H1 (cell line): ENCODE measurements at regions not wholly inside any gene's neighbourhood (a gene's known extent, or its start where the extent isn't known, plus 50 kb on each side); places are given as distances from the start of the nearest gene placed in this dataset.

Source experiments
- CTCF ChIA-PET: fragments of 300-600 bp; sonication (Branson Sonifier 250); formaldehyde crosslinking; loops from one replicate; lab custom pipeline; 2021; ENCODE audit not compliant: partially characterized antibody; lab: Charles Lee
- POLR2A ChIA-PET: fragments of 300-600 bp; sonication (Branson Sonifier 250); formaldehyde crosslinking; loops from one replicate; lab custom pipeline; 2021; ENCODE audit warnings: inconsistent platforms; ENCODE audit not compliant: partially characterized antibody; lab: Charles Lee
- DNase-seq, 2 experiments: peaks; one replicate each; pipeline versions ENCODE4 v3.0.0 to v3.0.0-alpha.2; 2010 to 2022; ENCODE audit warnings: low spot score in 2 of 2, low read depth in 1 of 2, mixed read lengths in 1 of 2
- FAIRE-seq: peaks from 2 replicates; lab custom pipeline; 2011; peaks lifted over from hg19 to GRCh38; lab: Jason Lieb, UNC
- H2AFZ ChIP-seq: 2 replicates; pipeline ENCODE4 v1.8.1; 2012; ENCODE audit warnings: low read length, inconsistent platforms
- H2AK5ac ChIP-seq: 2 replicates; pipeline ENCODE4 v1.6.1; 2013; ENCODE audit warnings: low read depth, low read length
- H2BK120ac ChIP-seq: replicated peaks from 2 replicates; pipeline ENCODE3; 2013; ENCODE audit warnings: low read depth, low read length, inconsistent platforms
- H2BK12ac ChIP-seq: 2 replicates; pipeline ENCODE4 v1.6.1; 2013; ENCODE audit warnings: low read depth, low read length
- H2BK15ac ChIP-seq: 2 replicates; pipeline ENCODE4 v1.6.1; 2013; ENCODE audit warnings: low read length
- H2BK20ac ChIP-seq: 2 replicates; pipeline ENCODE4 v1.6.1; 2013; ENCODE audit warnings: low read length
- H2BK5ac ChIP-seq: 2 replicates; pipeline ENCODE4 v1.6.1; 2013; ENCODE audit warnings: low read depth, low read length
- H3K14ac ChIP-seq: 2 replicates; pipeline ENCODE4 v1.6.1; 2013; ENCODE audit warnings: inconsistent platforms; ENCODE audit not compliant: insufficient read length
- H3K18ac ChIP-seq: 2 replicates; pipeline ENCODE4 v1.6.1; 2013; ENCODE audit warnings: low read length; ENCODE audit errors: extremely low read depth
- H3K23ac ChIP-seq: 2 replicates; pipeline ENCODE4 v1.6.1; 2013; ENCODE audit warnings: inconsistent platforms; ENCODE audit not compliant: insufficient read length
- H3K23me2 ChIP-seq: 2 replicates; pipeline ENCODE4 v1.6.1; 2013; ENCODE audit warnings: low read depth, low read length
- H3K27ac ChIP-seq: 2 replicates; pipeline ENCODE4 v1.6.1; 2011; ENCODE audit warnings: low read depth, low read length, inconsistent platforms
- H3K27me3 ChIP-seq, 4 experiments: replicated peaks in 1 of 4; 1 replicate in 1 of 4; 2 replicates in 3 of 4; pipeline versions ENCODE4 v1.6.1 to v1.8.1; 2011 to 2013; ENCODE audit warnings: low read length in 3 of 4, mild to moderate bottlenecking in 3 of 4, inconsistent platforms in 2 of 4, mixed read lengths in 2 of 4, moderate library complexity in 1 of 4; ENCODE audit not compliant: control insufficient read depth in 3 of 4, insufficient read depth in 3 of 4; ENCODE audit errors: extremely low read depth in 1 of 4
- H3K36me3 ChIP-seq, 4 experiments: 2 replicates each; pipeline versions ENCODE4 v1.6.1 to v1.8.1; 2011 to 2013; ENCODE audit warnings: mild to moderate bottlenecking in 4 of 4, low read length in 3 of 4, moderate library complexity in 2 of 4, control low read depth in 1 of 4, inconsistent platforms in 1 of 4; ENCODE audit not compliant: insufficient read depth in 4 of 4, control insufficient read depth in 2 of 4
- H3K4ac ChIP-seq: replicated peaks from 2 replicates; pipeline ENCODE3; 2013; ENCODE audit warnings: low read length, low read depth, mixed read lengths, inconsistent platforms; ENCODE audit not compliant: insufficient read length
- H3K4me1 ChIP-seq, 4 experiments: replicated peaks in 1 of 4; 1 replicate in 1 of 4; 2 replicates in 3 of 4; pipeline versions ENCODE4 v1.6.1 to v1.8.1; 2011 to 2013; ENCODE audit warnings: low read length in 3 of 4, inconsistent platforms in 2 of 4, mixed read lengths in 1 of 4; ENCODE audit not compliant: insufficient read depth in 4 of 4, control insufficient read depth in 3 of 4
- H3K4me2 ChIP-seq, 2 experiments: 2 replicates each; pipeline versions ENCODE4 v1.6.1 to v1.8.1; 2011 to 2013; ENCODE audit warnings: low read depth in 2 of 2, low read length in 2 of 2, control low read depth in 1 of 2, inconsistent platforms in 1 of 2, mild to moderate bottlenecking in 1 of 2; ENCODE audit not compliant: insufficient read depth in 1 of 2
- H3K4me3 ChIP-seq, 4 experiments: fragments of 200-600, 300-600 bp in 1 of 4; sonication (generic), shearing (Covaris generic), sonication (Bioruptor Twin) in 1 of 4; 2 replicates each; pipeline versions ENCODE4 v1.5.1 to v1.8.1; 2011 to 2016; ENCODE audit warnings: low read length in 4 of 4, low read depth in 3 of 4, control low read depth in 2 of 4, inconsistent platforms in 2 of 4, mild to moderate bottlenecking in 2 of 4, mixed read lengths in 1 of 4, moderate library complexity in 1 of 4; ENCODE audit not compliant: insufficient read depth in 2 of 4; ENCODE audit errors: extremely low read depth in 1 of 4
- H3K56ac ChIP-seq: replicated peaks from 2 replicates; pipeline ENCODE3; 2013; ENCODE audit warnings: low read depth, mild to moderate bottlenecking, mixed read lengths, low read length, inconsistent platforms; ENCODE audit not compliant: insufficient read length
- H3K79me1 ChIP-seq: 2 replicates; pipeline ENCODE4 v1.6.1; 2013; ENCODE audit warnings: low read depth, low read length, control low read depth
- H3K79me2 ChIP-seq, 2 experiments: 2 replicates each; pipeline versions ENCODE4 v1.6.1 to v1.8.1; 2012 to 2013; ENCODE audit warnings: low read length in 2 of 2, mild to moderate bottlenecking in 2 of 2, inconsistent platforms in 1 of 2; ENCODE audit not compliant: insufficient read depth in 2 of 2, control insufficient read depth in 1 of 2
- H3K9ac ChIP-seq, 4 experiments: replicated peaks in 1 of 4; 1 replicate in 1 of 4; 2 replicates in 3 of 4; pipeline versions ENCODE4 v1.6.1 to v1.8.1; 2011 to 2013; ENCODE audit warnings: low read depth in 3 of 4, low read length in 3 of 4, control low read depth in 2 of 4, mild to moderate bottlenecking in 2 of 4, moderate library complexity in 2 of 4, inconsistent platforms in 1 of 4; ENCODE audit errors: extremely low read depth in 1 of 4
- H3K9me3 ChIP-seq, 2 experiments: 2 replicates each; pipeline versions ENCODE4 v1.6.1 to v1.8.1; 2012 to 2013; ENCODE audit warnings: mild to moderate bottlenecking in 2 of 2, moderate library complexity in 2 of 2, control low read depth in 1 of 2, inconsistent platforms in 1 of 2, low read depth in 1 of 2, low read length in 1 of 2, mixed read lengths in 1 of 2; ENCODE audit not compliant: insufficient read depth in 2 of 2
- H4K20me1 ChIP-seq, 2 experiments: replicated peaks in 1 of 2; 2 replicates each; pipeline versions ENCODE3 to v1.8.1; 2011 to 2013; ENCODE audit warnings: inconsistent platforms in 2 of 2, low read length in 2 of 2, mild to moderate bottlenecking in 1 of 2; ENCODE audit not compliant: insufficient read depth in 2 of 2, control insufficient read depth in 1 of 2
- H4K5ac ChIP-seq: 2 replicates; pipeline ENCODE4 v1.6.1; 2013; ENCODE audit warnings: low read length, low read depth, mixed read lengths, inconsistent platforms; ENCODE audit not compliant: insufficient read length
- H4K8ac ChIP-seq: 2 replicates; pipeline ENCODE4 v1.8.0; 2013; ENCODE audit warnings: mild to moderate bottlenecking, moderate library complexity, low read length, inconsistent platforms; ENCODE audit not compliant: insufficient read depth; ENCODE audit errors: extremely low read depth
- H4K91ac ChIP-seq: replicated peaks from 2 replicates; pipeline ENCODE3; 2013; ENCODE audit warnings: low read length, mixed read lengths, inconsistent platforms; ENCODE audit not compliant: insufficient read length
- BACH1 ChIP-seq: IDR thresholded peaks from 2 replicates; pipeline ENCODE4 v1.6.1; 2012; ENCODE audit warnings: low read length, improper control_type of control experiment
- GABPA ChIP-seq: IDR thresholded peaks from 2 replicates; pipeline ENCODE4 v1.6.1; 2011; ENCODE audit warnings: mild to moderate bottlenecking, low read length, moderate library complexity, borderline replicate concordance; ENCODE audit not compliant: insufficient read depth
- RAD21 ChIP-seq, 2 experiments: IDR thresholded peaks in 1 of 2; conservative IDR thresholded peaks in 1 of 2; 2 replicates each; pipeline ENCODE4 v1.6.1; 2011; ENCODE audit warnings: low read depth in 2 of 2, low read length in 2 of 2, improper control_type of control experiment in 1 of 2, inconsistent platforms in 1 of 2, mild to moderate bottlenecking in 1 of 2, moderate library complexity in 1 of 2
- RBBP5 ChIP-seq: IDR thresholded peaks from 2 replicates; pipeline ENCODE4 v1.7.1; 2012; ENCODE audit warnings: low read depth, mild to moderate bottlenecking, inconsistent platforms, low read length, moderate library complexity, borderline replicate concordance
- RNF2 ChIP-seq: fragments of 200-900, 300-1000 bp; sonication (generic); IDR thresholded peaks from 2 replicates; pipeline ENCODE4 v1.7.1; 2016; ENCODE audit warnings: borderline replicate concordance, low read depth, mild to moderate bottlenecking, antibody characterized with exemption, low read length; ENCODE audit not compliant: poor library complexity, severe bottlenecking; ENCODE audit errors: missing control alignments
- SP1 ChIP-seq: IDR thresholded peaks from 2 replicates; pipeline ENCODE4 v1.6.1; 2011; ENCODE audit warnings: low read depth, low read length
- TCF12 ChIP-seq: IDR thresholded peaks from 2 replicates; pipeline ENCODE4 v1.6.1; 2011; ENCODE audit warnings: low read depth, mild to moderate bottlenecking, low read length
- WGBS, 2 experiments: shearing (Covaris generic) in 1 of 2; methylation state at CpG; one replicate each; pipeline versions ENCODE4 v1.1.6 to v1.1.7; 2013 to 2015; ENCODE audit warnings: low lambda C conversion rate in 2 of 2, mixed read lengths in 2 of 2, inconsistent platforms in 1 of 2, low coverage in 1 of 2, missing lambda C conversion rate in 1 of 2; ENCODE audit not compliant: insufficient replicate concordance in 2 of 2, insufficient coverage in 1 of 2, insufficient read length in 1 of 2; ENCODE audit errors: extremely low coverage in 1 of 2, missing lambda C conversion rate in 1 of 2; 5-methylcytosine and 5-hydroxymethylcytosine counted together
- TF ChIP-seq, protein P1 (sequence below): IDR thresholded peaks from 2 replicates; pipeline ENCODE4 v1.6.1; 2012; ENCODE audit warnings: inconsistent platforms

DNA sequence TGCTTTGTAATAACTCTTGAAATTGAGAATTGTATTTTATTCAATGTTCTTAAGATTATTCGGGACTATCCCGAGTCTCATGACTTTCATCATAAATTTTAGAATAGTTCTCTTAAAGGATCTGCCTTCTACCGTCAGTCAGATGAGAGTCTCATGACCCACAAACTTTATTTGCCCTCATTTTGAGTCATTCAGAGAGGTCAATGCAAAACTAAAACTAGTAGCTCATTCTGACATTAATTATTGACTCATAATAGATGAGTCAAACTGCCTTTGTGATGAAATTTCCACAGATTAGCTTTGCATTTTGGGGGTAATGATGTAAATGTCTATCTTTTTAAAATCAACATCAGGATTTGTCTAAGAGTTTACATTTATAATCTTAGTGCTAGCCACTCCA, 1527.3 kb downstream of the TECRL start:
- H3K56ac ChIP-seq, result no peak overlapping the region
- no peak overlapping the region for H2BK5ac ChIP-seq
- TF ChIP-seq BACH1 (no peak), TCF12 (no peak), SP1 (no peak), RAD21 (IDR thresholded peaks at IDR 0.05 in 1 of 2, conservative IDR thresholded peaks at IDR 0.05 in 1 of 2; ENCODE audit: low read depth in 2 of 2, low read length in 2 of 2) (no peak), RBBP5 (no peak), RNF2 (no peak), GABPA (no peak)
- TF ChIP-seq, protein P1, sequence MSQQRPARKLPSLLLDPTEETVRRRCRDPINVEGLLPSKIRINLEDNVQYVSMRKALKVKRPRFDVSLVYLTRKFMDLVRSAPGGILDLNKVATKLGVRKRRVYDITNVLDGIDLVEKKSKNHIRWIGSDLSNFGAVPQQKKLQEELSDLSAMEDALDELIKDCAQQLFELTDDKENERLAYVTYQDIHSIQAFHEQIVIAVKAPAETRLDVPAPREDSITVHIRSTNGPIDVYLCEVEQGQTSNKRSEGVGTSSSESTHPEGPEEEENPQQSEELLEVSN, result no peak
- no peak overlapping the region for H2AFZ ChIP-seq
- no peak overlapping the region for H3K4me3 ChIP-seq
- ChIA-PET POLR2A (no interaction called here), CTCF (no interaction called here)
- H2BK15ac ChIP-seq, result no peak overlapping the region
- WGBS, 2 experiments, result 90% methylated on average over 3 of the region's 3 CpGs; no CpG with 5 or more reads in 1 of the 2 experiments
- H2AK5ac ChIP-seq, result no peak overlapping the region
- H3K79me1 ChIP-seq, result no peaks in the 10 kb centered on the region
- no peaks in the 10 kb centered on the region for H3K27me3 ChIP-seq
- H3K9ac ChIP-seq, result no peak overlapping the region
- no peak overlapping the region for H2BK12ac ChIP-seq
- H2BK20ac ChIP-seq, result no peak overlapping the region
- no peaks in the 10 kb centered on the region for H3K9me3 ChIP-seq
- H3K18ac ChIP-seq, result no peak overlapping the region
- no peak overlapping the region for H3K4ac ChIP-seq
- FAIRE-seq (no peak), DNase-seq (no peak)
- no peak overlapping the region for H4K8ac ChIP-seq
- H3K36me3 ChIP-seq, result no peaks in the 10 kb centered on the region
- no peaks in the 10 kb centered on the region for H3K4me1 ChIP-seq
- H3K23me2 ChIP-seq, result no peaks in the 10 kb centered on the region
- H4K91ac ChIP-seq, result no peak overlapping the region
- H3K23ac ChIP-seq, result no peak overlapping the region
- H2BK120ac ChIP-seq, result no peak overlapping the region
- no peak overlapping the region for H3K27ac ChIP-seq
- no peak overlapping the region for H3K14ac ChIP-seq
- H4K20me1 ChIP-seq, result no peaks in the 10 kb centered on the region
- no peak overlapping the region for H3K4me2 ChIP-seq
- no peaks in the 10 kb centered on the region for H3K79me2 ChIP-seq
- H4K5ac ChIP-seq, result no peak overlapping the region
